Muscle layer of duodenum (tissue), 2 donors: ENCODE measurements at regions not wholly inside any gene's neighbourhood (a gene's known extent, or its start where the extent isn't known, plus 50 kb on each side); places are given as distances from the start of the nearest gene placed in this dataset.

Source experiments
- H3K27ac ChIP-seq: one replicate; pipeline ENCODE4 v1.7.0; 2013; ENCODE audit warnings: mild to moderate bottlenecking, low read length
- H3K27me3 ChIP-seq: one replicate; pipeline ENCODE4 v1.7.0; 2013; ENCODE audit warnings: low read depth, mild to moderate bottlenecking, control low read depth, low read length
- H3K36me3 ChIP-seq, 2 donors: one replicate each; pipeline ENCODE4 v1.7.0; 2013; ENCODE audit warnings: low read length in 2 of 2, control low read depth in 1 of 2, mild to moderate bottlenecking in 1 of 2; ENCODE audit not compliant: insufficient read depth in 2 of 2, control insufficient read depth in 1 of 2
- H3K4me1 ChIP-seq, 2 donors: one replicate each; pipeline ENCODE4 v1.7.0; 2013; ENCODE audit warnings: low read length in 2 of 2, mild to moderate bottlenecking in 2 of 2, control low read depth in 1 of 2, moderate library complexity in 1 of 2; ENCODE audit not compliant: insufficient read depth in 2 of 2, control insufficient read depth in 1 of 2
- H3K4me3 ChIP-seq, 2 donors: one replicate each; pipeline ENCODE4 v1.7.0; 2013; ENCODE audit warnings: low read length in 2 of 2, low read depth in 1 of 2, mild to moderate bottlenecking in 1 of 2
- H3K9me3 ChIP-seq, 2 donors: one replicate each; pipeline ENCODE4 v1.7.0; 2013; ENCODE audit warnings: low read length in 2 of 2, control low read depth in 1 of 2, mild to moderate bottlenecking in 1 of 2; ENCODE audit not compliant: control insufficient read depth in 1 of 2
- donor health status: healthy.

DNA sequence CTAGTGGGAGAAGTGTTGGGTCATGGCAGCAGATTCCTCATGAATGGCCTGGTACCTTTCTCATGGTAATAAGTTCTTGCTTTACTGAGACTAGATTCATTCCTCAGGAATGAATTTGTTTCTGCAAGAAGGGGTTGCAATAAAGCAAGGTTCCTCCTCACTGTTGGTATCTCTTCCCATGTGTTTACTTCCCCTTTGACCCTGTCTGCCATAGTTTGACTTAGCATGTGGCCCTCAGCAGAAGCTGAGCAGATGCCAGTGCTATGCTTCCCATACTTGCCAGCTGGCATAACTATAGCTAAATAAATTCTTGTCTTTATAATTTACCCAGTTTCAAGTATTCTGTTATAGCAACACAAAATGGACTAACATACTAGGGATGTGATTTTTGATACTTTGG lies 163.6 kb upstream of the COL8A1 start:
- Histone ChIP-seq H3K27me3 (no peaks in the 10 kb centered on the region), H3K4me1 (no peaks in the 10 kb centered on the region), H3K4me3 (no peak overlapping the region), H3K9me3 (no peaks in the 10 kb centered on the region), H3K27ac (no peak overlapping the region), H3K36me3 (no peaks in the 10 kb centered on the region)

DNA sequence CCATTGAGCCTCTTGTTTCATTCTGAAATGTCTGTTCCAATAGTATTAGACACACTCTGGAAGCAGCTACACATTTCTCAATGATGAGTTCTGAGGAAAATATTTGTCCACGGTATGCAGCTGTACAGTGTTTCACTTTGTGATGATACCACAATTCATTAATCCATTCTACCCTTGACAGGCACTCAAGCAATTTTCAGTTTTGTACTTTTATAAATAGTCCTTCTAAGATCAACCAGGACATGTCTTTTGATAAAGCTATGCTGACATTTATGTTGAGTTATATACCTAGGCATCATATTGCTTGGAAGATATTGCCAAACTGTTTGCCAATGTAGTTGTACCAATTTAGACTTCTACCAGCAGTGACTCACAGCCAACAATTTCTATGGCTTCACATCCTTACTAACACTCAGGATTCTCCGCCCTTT lies 165.1 kb upstream of the COL8A1 start:
- no peaks in the 10 kb centered on the region for H3K9me3 ChIP-seq
- no peak overlapping the region for H3K4me3 ChIP-seq
- H3K27ac ChIP-seq: no peak overlapping the region
- H3K27me3 ChIP-seq: no peaks in the 10 kb centered on the region
- H3K36me3 ChIP-seq: no peaks in the 10 kb centered on the region
- H3K4me1 ChIP-seq: no peaks in the 10 kb centered on the region

DNA sequence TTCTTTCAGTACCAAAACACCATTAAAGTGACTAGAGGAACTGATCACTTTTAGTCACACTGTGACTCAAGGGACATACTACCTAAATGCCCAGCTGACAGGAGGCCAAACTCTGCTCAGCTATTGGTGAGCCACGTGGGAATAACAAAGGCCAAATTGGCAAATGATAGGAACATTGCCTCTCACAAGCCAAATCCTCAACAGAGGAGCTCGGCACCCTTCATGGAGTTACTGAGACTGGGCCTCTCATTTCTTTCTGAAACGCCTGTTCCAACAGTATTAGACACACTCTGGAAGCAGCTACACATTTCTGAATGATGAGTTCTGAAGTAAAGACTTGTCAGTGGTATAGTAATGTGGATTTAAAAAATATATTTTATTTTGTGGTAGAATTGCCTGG lies 166.0 kb upstream of the COL8A1 start:
- no peak overlapping the region for H3K4me3 ChIP-seq
- no peaks in the 10 kb centered on the region for H3K4me1 ChIP-seq
- H3K27me3 ChIP-seq: no peaks in the 10 kb centered on the region
- no peaks in the 10 kb centered on the region for H3K9me3 ChIP-seq
- H3K36me3 ChIP-seq: no peaks in the 10 kb centered on the region
- H3K27ac ChIP-seq: no peak overlapping the region

DNA sequence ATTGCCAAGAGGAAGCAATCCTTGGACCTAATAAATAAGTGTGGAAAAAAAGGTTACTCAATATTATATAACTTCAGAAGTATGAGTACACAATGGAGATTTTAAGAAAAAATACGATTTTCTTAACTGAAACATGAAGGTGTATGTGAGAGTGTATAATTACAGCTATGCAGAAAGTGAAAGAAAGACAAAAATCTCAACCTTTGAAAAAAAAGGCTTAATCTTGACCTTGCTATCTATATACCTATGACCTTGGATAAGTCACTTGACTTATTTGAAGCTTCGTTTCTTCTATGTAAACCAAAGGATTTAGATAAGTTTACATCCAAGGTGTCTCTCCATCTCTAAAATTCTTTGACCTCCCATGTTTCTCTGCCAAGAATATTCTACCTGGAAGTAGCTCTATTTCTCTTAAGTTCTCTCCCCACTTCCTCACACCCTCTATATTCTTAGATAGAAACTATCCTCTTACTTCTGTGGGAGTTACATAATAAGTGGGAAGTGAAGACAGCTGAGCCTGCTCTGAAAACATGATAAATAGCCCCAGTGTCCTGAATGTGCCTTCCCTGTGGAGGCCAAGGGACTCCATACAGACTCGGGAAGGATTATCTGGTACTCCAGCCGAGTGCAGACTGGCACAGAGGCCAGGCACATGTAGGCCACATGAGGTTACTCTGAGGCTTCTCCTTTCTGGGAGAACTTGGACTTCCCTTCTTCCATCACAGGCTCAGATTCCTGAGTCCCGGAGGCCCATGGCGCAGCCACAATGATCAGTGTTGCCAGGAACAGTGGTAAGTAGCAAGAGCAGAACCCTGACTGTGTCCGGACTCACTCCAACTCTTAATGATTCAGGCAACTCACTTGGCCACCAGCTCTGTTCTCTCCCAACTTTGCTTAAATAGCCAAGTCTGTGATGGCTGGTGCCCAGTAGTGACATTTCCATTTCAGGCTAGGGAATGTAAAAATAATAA lies 166.8 kb upstream of the COL8A1 start:
- Histone ChIP-seq H3K27me3 (no peaks in the 10 kb centered on the region), H3K4me3 (no peak overlapping the region), H3K27ac (no peak overlapping the region), H3K9me3 (no peaks in the 10 kb centered on the region), H3K4me1 (no peaks in the 10 kb centered on the region), H3K36me3 (no peaks in the 10 kb centered on the region)

DNA sequence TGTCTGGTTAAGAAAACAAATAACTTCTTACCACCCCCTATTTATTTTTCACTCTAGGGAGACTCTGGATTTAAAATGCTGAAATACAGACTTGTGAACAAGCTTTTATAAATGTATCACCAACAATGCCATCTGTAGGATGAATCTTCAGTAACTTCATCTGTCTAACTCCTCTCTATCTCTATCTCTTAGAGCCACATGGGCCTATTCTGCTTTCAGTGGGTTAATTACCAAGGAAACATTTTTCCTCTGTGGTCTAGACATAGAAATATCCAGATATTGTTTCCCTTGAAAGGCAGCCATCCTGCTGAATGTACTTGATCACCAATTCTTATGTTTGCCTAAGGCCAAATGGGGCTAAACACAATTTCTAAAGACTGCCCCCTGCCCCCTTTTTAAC lies 167.6 kb upstream of the COL8A1 start:
- Histone ChIP-seq H3K36me3 (no peaks in the 10 kb centered on the region), H3K9me3 (no peaks in the 10 kb centered on the region), H3K27me3 (no peaks in the 10 kb centered on the region), H3K27ac (no peak overlapping the region), H3K4me3 (no peak overlapping the region), H3K4me1 (no peaks in the 10 kb centered on the region)

DNA sequence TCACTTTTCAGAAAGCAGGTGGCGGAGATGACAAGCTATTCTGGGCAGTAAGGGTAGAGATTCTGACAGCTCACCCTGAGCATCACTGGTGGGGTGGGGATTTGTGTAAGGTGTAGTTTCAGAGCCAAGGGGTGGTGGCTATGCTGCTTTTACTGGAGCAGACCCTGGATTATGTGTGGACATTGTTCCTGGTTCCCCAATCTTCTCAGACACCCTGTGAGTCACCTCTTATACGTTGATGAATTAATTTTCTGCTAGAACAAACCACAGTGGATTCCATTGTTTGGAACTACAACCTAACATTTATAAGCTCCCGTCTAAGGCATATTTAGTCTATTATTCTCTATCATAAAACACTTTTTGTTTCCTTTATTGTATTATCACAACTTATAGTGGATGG lies 169.5 kb upstream of the COL8A1 start:
- no peaks in the 10 kb centered on the region for H3K36me3 ChIP-seq
- no peaks in the 10 kb centered on the region for H3K4me1 ChIP-seq
- no peaks in the 10 kb centered on the region for H3K27me3 ChIP-seq
- H3K9me3 ChIP-seq: no peaks in the 10 kb centered on the region
- H3K4me3 ChIP-seq: no peak overlapping the region
- no peak overlapping the region for H3K27ac ChIP-seq

DNA sequence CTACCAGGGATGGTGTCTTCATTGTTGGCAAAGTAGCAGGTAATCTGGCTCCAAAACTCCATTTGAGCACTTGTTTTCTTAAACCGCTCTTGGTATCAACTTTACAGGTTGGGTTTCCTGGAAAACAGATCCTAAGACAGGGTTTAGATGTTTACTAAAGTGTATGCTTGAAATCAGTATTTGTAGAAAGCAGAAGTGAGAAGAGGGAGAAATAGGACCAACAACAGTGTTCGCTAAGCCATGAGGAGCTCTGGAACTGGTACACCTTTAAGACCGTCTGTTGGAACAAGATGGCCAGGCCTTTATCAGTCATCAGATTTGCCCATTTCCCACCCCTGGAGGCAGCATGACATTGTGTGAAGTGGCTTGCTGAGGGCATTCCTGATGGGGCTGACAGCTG lies 171.0 kb upstream of the COL8A1 start:
- Histone ChIP-seq H3K27me3 (no peaks in the 10 kb centered on the region), H3K4me3 (no peak overlapping the region), H3K9me3 (no peaks in the 10 kb centered on the region), H3K4me1 (no peaks in the 10 kb centered on the region), H3K36me3 (no peaks in the 10 kb centered on the region), H3K27ac (no peak overlapping the region)

DNA sequence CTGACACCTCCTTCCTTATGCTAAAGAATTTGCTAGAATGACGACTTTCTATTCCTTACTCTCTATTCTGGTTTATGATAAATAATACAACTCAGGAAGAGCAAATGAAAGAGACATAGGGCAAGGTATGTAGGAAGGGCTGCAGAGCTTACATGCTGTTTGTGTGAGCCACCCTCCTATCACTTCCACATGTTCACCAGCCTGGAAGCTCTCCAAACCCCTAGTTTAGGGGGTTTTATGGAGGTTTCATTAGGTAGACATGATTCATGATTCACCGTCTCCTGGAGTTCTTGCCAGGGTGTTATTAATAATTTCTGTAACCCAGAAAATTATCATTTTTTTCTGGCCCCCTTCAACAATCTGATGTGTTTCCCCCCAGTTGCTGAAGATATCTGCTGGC lies 172.1 kb upstream of the COL8A1 start:
- H3K4me1 ChIP-seq: no peaks in the 10 kb centered on the region
- H3K27me3 ChIP-seq: no peaks in the 10 kb centered on the region
- no peak overlapping the region for H3K4me3 ChIP-seq
- no peaks in the 10 kb centered on the region for H3K36me3 ChIP-seq
- no peaks in the 10 kb centered on the region for H3K9me3 ChIP-seq
- H3K27ac ChIP-seq: no peak overlapping the region

DNA sequence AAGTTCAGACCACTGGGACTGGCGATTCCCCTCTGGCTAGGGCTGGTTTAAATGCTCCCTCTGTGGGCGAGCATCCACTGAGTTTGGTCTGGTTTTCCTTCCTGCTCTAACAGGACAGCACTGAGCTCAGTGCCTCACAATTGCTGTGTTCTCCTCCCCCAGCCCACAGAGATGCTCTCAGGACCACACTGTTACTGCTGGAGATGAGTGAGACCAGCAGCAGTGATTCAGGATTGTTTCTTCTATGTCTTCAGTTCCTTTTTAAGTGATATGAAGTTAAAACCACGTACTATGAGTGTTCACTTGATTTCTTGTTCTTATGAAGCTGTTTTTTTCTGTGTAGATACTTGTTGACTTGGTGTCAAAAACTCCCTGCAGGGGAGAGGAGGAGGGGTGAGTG lies 180.4 kb upstream of the COL8A1 start:
- Histone ChIP-seq H3K9me3 (no peaks in the 10 kb centered on the region), H3K27ac (no peak overlapping the region), H3K4me1 (no peaks in the 10 kb centered on the region), H3K27me3 (no peaks in the 10 kb centered on the region), H3K4me3 (no peak overlapping the region), H3K36me3 (no peaks in the 10 kb centered on the region)

DNA sequence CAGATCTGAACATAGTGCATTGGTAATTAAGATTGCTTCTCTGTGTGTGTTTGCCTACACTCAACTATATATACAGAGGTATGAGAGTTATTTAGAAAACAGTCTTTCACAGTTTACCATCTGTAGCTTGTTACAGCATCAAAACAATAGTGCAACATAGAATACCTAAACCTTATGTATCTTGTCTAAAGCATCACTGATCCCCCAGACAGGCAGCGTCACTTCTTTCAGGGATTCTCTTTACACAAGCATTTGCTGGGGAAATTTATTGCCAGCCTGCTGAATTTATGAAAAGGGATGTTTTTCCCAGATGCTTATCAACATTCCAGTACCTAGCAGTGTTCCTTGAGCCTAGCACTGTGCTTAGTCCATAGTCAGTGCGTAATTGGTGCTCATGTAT lies 195.8 kb upstream of the COL8A1 start:
- H3K36me3 ChIP-seq: no peaks in the 10 kb centered on the region
- H3K4me1 ChIP-seq: no peaks in the 10 kb centered on the region
- H3K27me3 ChIP-seq: no peaks in the 10 kb centered on the region
- no peaks in the 10 kb centered on the region for H3K9me3 ChIP-seq
- no peak overlapping the region for H3K4me3 ChIP-seq
- no peak overlapping the region for H3K27ac ChIP-seq

DNA sequence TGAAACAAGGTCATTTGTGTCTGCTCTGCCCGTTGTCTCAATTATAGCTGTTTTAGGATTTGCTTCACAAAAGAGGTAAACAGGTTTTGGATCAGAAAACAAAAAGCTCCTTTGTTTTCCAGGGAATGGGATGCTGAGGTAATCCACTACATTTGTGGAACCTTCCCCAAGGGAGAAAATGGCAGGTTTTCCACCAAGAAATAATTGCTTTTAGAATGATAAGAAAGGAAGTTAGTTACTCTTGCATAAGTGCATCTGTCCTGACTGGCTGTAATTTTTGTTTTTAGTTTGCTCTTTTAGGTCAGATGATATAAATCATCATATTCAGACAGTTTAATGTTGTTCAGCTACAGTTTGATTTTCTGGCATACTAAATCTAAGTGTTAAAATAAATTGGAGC lies 198.5 kb upstream of the COL8A1 start:
- Histone ChIP-seq H3K36me3 (no peaks in the 10 kb centered on the region), H3K4me1 (no peaks in the 10 kb centered on the region), H3K4me3 (no peak overlapping the region), H3K27me3 (no peaks in the 10 kb centered on the region), H3K9me3 (no peaks in the 10 kb centered on the region), H3K27ac (no peak overlapping the region)

DNA sequence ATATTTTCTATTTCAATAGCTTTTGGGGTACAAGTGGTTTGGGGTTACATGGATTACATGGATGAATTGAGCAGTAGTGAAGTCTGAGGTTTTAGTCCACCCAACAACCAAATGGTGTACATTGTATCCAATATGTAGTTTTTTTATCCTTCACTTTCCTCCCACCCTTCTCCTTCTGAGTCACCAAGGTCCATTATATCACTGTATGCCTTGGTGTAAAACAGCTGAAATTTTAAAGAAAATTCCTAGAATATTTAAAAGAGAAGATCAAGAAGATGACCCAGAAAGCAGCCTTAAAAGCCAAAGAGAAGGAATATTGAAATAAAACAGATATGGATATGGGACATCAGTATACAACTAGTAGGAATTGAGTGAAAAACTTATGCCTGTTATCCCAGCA lies 204.2 kb upstream of the COL8A1 start:
- no peaks in the 10 kb centered on the region for H3K36me3 ChIP-seq
- H3K4me1 ChIP-seq: no peaks in the 10 kb centered on the region
- no peak overlapping the region for H3K4me3 ChIP-seq
- no peak overlapping the region for H3K27ac ChIP-seq
- no peaks in the 10 kb centered on the region for H3K27me3 ChIP-seq
- no peaks in the 10 kb centered on the region for H3K9me3 ChIP-seq
